IMR-90 (cell line): ENCODE measurements at regions not wholly inside any gene's neighbourhood (a gene's known extent, or its start where the extent isn't known, plus 50 kb on each side); places are given as distances from the start of the nearest gene placed in this dataset.

ENCODE experiments used
- CEBPB ChIP-seq: IDR thresholded peaks from 2 replicates; pipeline ENCODE4 v1.6.1; 2012; ENCODE audit warnings: low read depth, low read length, improper control_type of control experiment
- CHD1 ChIP-seq: IDR thresholded peaks from 2 replicates; pipeline ENCODE4 v1.6.1; 2012; ENCODE audit warnings: low read depth, low read length, improper control_type of control experiment
- FOS ChIP-seq: fragments of 150-350 bp; IDR thresholded peaks from 2 replicates; pipeline ENCODE4 v1.6.1; 2016; ENCODE audit warnings: low read depth, low read length
- MAFK ChIP-seq: IDR thresholded peaks from 2 replicates; pipeline ENCODE4 v1.6.1; 2012; ENCODE audit warnings: low read depth, low read length, improper control_type of control experiment
- MXI1 ChIP-seq: IDR thresholded peaks from 2 replicates; pipeline ENCODE4 v1.6.1; 2012; ENCODE audit warnings: low read depth, mild to moderate bottlenecking, low read length, moderate library complexity, borderline replicate concordance
- NFE2L2 ChIP-seq: fragments of 150-350 bp; IDR thresholded peaks from 2 replicates; pipeline ENCODE4 v1.6.1; 2016; ENCODE audit warnings: low read depth, mild to moderate bottlenecking, low read length
- POLR2A ChIP-seq: IDR thresholded peaks from 2 replicates; pipeline ENCODE4 v1.6.1; 2012; ENCODE audit warnings: mild to moderate bottlenecking, low read depth, low read length
- RAD21 ChIP-seq: IDR thresholded peaks from 2 replicates; pipeline ENCODE4 v1.6.1; 2012; ENCODE audit warnings: low read length, improper control_type of control experiment
- RCOR1 ChIP-seq: IDR thresholded peaks from 2 replicates; pipeline ENCODE4 v1.6.1; 2012; ENCODE audit warnings: mild to moderate bottlenecking, low read length, improper control_type of control experiment; ENCODE audit not compliant: insufficient replicate concordance
- RFX5 ChIP-seq: IDR thresholded peaks from 2 replicates; pipeline ENCODE4 v1.8.0; 2012; ENCODE audit warnings: low read depth, mild to moderate bottlenecking, low read length, moderate library complexity
- SMC3 ChIP-seq: fragments of 150-350 bp; IDR thresholded peaks from 2 replicates; pipeline ENCODE4 v1.6.1; 2016; ENCODE audit warnings: low read depth, mild to moderate bottlenecking, antibody characterized with exemption, low read length, moderate library complexity
- TF ChIP-seq, protein P1 (sequence below): conservative IDR thresholded peaks from 2 replicates; pipeline ENCODE4 v1.5.1; 2012; ENCODE audit warnings: mild to moderate bottlenecking, low read depth, low read length, improper control_type of control experiment
- TF ChIP-seq, protein P2 (sequence below): fragments of 150-350 bp; IDR thresholded peaks from 2 replicates; pipeline ENCODE4 v1.6.1; 2017; ENCODE audit warnings: mild to moderate bottlenecking, antibody characterized with exemption, low read length, low read depth
- TF ChIP-seq, protein P3 (sequence below): fragments of 150-350 bp; IDR thresholded peaks from 2 replicates; pipeline ENCODE4 v1.6.1; 2016; ENCODE audit warnings: low read depth, mild to moderate bottlenecking, low read length, moderate library complexity, borderline replicate concordance

DNA sequence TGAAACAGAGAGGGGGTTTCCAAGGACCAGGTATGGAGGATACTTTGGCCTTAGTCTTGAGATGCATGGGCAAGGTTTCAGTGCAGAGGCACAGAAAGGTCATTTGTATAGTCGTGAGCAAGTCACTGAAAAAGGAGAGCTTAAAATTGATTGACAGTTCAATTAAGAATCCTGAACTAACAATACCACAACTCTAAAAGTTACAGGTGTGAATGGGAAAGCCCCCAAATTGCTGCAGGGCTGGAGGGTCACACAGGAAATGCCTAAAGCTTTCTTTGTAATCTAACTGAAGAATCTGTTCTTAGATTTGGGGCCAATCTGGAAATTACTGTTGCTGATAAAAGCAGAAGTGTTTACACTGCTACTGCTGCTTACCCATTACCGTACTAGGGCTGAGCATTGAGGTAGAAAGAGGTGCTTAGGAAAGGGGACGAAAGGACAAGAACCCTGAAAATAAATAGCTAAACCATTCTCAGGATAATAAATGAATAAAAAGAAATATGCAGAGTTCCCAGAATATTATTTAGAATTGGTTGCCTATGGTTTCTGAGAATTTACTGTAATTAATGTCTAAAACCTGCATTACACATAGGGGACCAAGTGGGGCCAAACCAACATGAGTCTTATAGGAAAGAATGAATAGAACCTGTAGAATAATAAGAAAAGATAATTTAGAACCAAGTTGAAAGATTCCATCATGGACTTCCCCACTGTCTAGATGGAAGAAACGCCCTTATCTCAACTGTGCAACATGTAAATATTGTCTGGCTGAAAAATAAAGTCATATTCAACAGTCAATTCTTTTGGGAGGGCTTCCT is 91.9 kb upstream of the PPP1R2C start:
- TF ChIP-seq, protein P1, sequence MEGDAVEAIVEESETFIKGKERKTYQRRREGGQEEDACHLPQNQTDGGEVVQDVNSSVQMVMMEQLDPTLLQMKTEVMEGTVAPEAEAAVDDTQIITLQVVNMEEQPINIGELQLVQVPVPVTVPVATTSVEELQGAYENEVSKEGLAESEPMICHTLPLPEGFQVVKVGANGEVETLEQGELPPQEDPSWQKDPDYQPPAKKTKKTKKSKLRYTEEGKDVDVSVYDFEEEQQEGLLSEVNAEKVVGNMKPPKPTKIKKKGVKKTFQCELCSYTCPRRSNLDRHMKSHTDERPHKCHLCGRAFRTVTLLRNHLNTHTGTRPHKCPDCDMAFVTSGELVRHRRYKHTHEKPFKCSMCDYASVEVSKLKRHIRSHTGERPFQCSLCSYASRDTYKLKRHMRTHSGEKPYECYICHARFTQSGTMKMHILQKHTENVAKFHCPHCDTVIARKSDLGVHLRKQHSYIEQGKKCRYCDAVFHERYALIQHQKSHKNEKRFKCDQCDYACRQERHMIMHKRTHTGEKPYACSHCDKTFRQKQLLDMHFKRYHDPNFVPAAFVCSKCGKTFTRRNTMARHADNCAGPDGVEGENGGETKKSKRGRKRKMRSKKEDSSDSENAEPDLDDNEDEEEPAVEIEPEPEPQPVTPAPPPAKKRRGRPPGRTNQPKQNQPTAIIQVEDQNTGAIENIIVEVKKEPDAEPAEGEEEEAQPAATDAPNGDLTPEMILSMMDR, result no peak
- no peak for TF ChIP-seq POLR2A
- no peak for TF ChIP-seq CEBPB
- TF ChIP-seq MXI1, result no peak
- TF ChIP-seq RCOR1, result no peak
- TF ChIP-seq SMC3, result no peak
- no peak for TF ChIP-seq NFE2L2
- no peak for TF ChIP-seq CHD1
- TF ChIP-seq, protein P2, sequence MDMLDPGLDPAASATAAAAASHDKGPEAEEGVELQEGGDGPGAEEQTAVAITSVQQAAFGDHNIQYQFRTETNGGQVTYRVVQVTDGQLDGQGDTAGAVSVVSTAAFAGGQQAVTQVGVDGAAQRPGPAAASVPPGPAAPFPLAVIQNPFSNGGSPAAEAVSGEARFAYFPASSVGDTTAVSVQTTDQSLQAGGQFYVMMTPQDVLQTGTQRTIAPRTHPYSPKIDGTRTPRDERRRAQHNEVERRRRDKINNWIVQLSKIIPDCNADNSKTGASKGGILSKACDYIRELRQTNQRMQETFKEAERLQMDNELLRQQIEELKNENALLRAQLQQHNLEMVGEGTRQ, result no peak
- TF ChIP-seq, protein P3, sequence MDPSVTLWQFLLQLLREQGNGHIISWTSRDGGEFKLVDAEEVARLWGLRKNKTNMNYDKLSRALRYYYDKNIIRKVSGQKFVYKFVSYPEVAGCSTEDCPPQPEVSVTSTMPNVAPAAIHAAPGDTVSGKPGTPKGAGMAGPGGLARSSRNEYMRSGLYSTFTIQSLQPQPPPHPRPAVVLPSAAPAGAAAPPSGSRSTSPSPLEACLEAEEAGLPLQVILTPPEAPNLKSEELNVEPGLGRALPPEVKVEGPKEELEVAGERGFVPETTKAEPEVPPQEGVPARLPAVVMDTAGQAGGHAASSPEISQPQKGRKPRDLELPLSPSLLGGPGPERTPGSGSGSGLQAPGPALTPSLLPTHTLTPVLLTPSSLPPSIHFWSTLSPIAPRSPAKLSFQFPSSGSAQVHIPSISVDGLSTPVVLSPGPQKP, result no peak
- no peak for TF ChIP-seq RAD21
- no peak for TF ChIP-seq RFX5
- no peak for TF ChIP-seq MAFK
- TF ChIP-seq FOS, result no peak
